HepG2 (cell line): ENCODE measurements at regions not wholly inside any gene's neighbourhood (a gene's known extent, or its start where the extent isn't known, plus 50 kb on each side); places are given as distances from the start of the nearest gene placed in this dataset.

ENCODE experiments used
- ATAC-seq: fragments of 200-7000 bp; cut with Tn5 transposase; 3 replicates; pipeline ENCODE4 v1.9.1; 2020; ENCODE audit warnings: mild to moderate bottlenecking, moderate library complexity
- BruUV-seq: library from RNA; stranded (reverse); fragments of 400-500 nt; replicated peaks from 2 replicates; lab custom pipeline; 2021; lab: Mats Ljungman, UMichigan
- CTCF ChIA-PET: fragments of 300-600 bp; formaldehyde crosslinking; extraction: SDS; loops from one replicate; lab custom pipeline; 2021; ENCODE audit warnings: low total read pairs, inconsistent platforms, low intra/inter-chr PET ratio; lab: Yijun Ruan, JAX
- POLR2A ChIA-PET: fragments of 350-600 bp; sonication (Branson Sonifier 250); formaldehyde crosslinking; loops from one replicate; lab custom pipeline; 2020; ENCODE audit warnings: antibody characterized with exemption, inconsistent platforms; lab: Yijun Ruan, JAX
- DNase-seq: peaks from one replicate; pipeline ENCODE4 v3.0.0-alpha.2; 2015; ENCODE audit warnings: low spot score
- FAIRE-seq: peaks from 3 replicates; lab custom pipeline; 2011; peaks lifted over from hg19 to GRCh38; lab: Jason Lieb, UNC
- H2AFZ ChIP-seq: one replicate; pipeline ENCODE4 v1.6.1; 2011; ENCODE audit warnings: low read length, inconsistent platforms
- H3K27ac ChIP-seq: fragments of 300-600 bp; 3 replicates; pipeline ENCODE4 v1.8.0; 2011; ENCODE audit warnings: mixed run types, mild to moderate bottlenecking, mixed read lengths, low read length, inconsistent platforms; ENCODE audit not compliant: insufficient read depth; ENCODE audit errors: extremely low read length
- H3K27me3 ChIP-seq, 2 experiments: fragments of 200-600 bp in 1 of 2; 2 replicates in 1 of 2; 3 replicates in 1 of 2; pipeline versions ENCODE4 v1.6.0 to v1.8.0; 2011; ENCODE audit warnings: low read length in 2 of 2, mild to moderate bottlenecking in 2 of 2, moderate library complexity in 2 of 2, inconsistent platforms in 1 of 2; ENCODE audit not compliant: insufficient read depth in 2 of 2, control insufficient read depth in 1 of 2
- H3K36me3 ChIP-seq, 2 experiments: fragments of 200-600 bp in 1 of 2; replicated peaks in 1 of 2; 2 replicates in 1 of 2; 3 replicates in 1 of 2; pipeline versions ENCODE4 v1.5.1 to v1.8.0; 2011; ENCODE audit warnings: low read length in 2 of 2, inconsistent platforms in 1 of 2; ENCODE audit not compliant: insufficient read depth in 2 of 2, control insufficient read depth in 1 of 2
- H3K4me1 ChIP-seq: 2 replicates; pipeline ENCODE4 v1.5.1; 2012; ENCODE audit warnings: low read length, inconsistent platforms; ENCODE audit not compliant: insufficient read depth
- H3K4me2 ChIP-seq: 2 replicates; pipeline ENCODE4 v1.6.0; 2011; ENCODE audit warnings: low read depth, low read length, inconsistent platforms
- H3K4me3 ChIP-seq, 3 experiments: fragments of 200-600 bp in 1 of 3; sonication (generic), shearing (Covaris generic) in 1 of 3; replicated peaks in 1 of 3; 2 replicates each; pipeline ENCODE4 v1.5.1; 2011 to 2016; ENCODE audit warnings: low read length in 3 of 3, inconsistent platforms in 2 of 3, low read depth in 2 of 3, mild to moderate bottlenecking in 2 of 3, control low read depth in 1 of 3, mixed read lengths in 1 of 3; ENCODE audit not compliant: insufficient read depth in 1 of 3
- H3K79me2 ChIP-seq: one replicate; pipeline ENCODE4 v1.6.1; 2011; ENCODE audit warnings: low read length, inconsistent platforms; ENCODE audit not compliant: insufficient read depth
- H3K9ac ChIP-seq: 2 replicates; pipeline ENCODE4 v1.6.0; 2011; ENCODE audit warnings: mild to moderate bottlenecking, low read depth, low read length, inconsistent platforms; ENCODE audit not compliant: insufficient read depth
- H3K9me3 ChIP-seq: 2 replicates; pipeline ENCODE4 v1.5.1; 2012; ENCODE audit warnings: mild to moderate bottlenecking, low read length
- H4K20me1 ChIP-seq: 2 replicates; pipeline ENCODE4 v1.6.0; 2011; ENCODE audit warnings: inconsistent platforms, mild to moderate bottlenecking, low read length, moderate library complexity; ENCODE audit not compliant: insufficient read depth
- EHMT2 ChIP-seq: fragments of 200-600 bp; sonication (generic); IDR thresholded peaks from 2 replicates; pipeline ENCODE4 v1.7.0; 2017; ENCODE audit warnings: antibody characterized with exemption, low read depth, low read length, borderline replicate concordance
- HOXA5 ChIP-seq: sonication (generic); formaldehyde crosslinking; IDR thresholded peaks from 2 replicates; pipeline ENCODE4 v1.4.0; 2020; ENCODE audit warnings: missing genetic modification reagents
- NFYB ChIP-seq: sonication (generic); formaldehyde crosslinking; IDR thresholded peaks from 2 replicates; pipeline ENCODE4 v1.4.0; 2020; ENCODE audit warnings: missing genetic modification reagents
- RAD51 ChIP-seq: fragments of 450-650 bp; IDR thresholded peaks from 2 replicates; pipeline ENCODE4 v1.6.1; 2016; ENCODE audit warnings: borderline replicate concordance
- RBAK ChIP-seq: sonication (generic); formaldehyde crosslinking; IDR thresholded peaks from 2 replicates; pipeline ENCODE4 v1.5.1; 2020; ENCODE audit warnings: mild to moderate bottlenecking, missing genetic modification reagents
- ZNF563 ChIP-seq: sonication (generic); formaldehyde crosslinking; IDR thresholded peaks from 2 replicates; pipeline ENCODE4 v1.8.0; 2022; ENCODE audit warnings: mild to moderate bottlenecking, moderate library complexity, missing genetic modification reagents
- ZNF605 ChIP-seq: sonication (generic); formaldehyde crosslinking; IDR thresholded peaks from 2 replicates; pipeline ENCODE4 v1.8.0; 2022; ENCODE audit warnings: mild to moderate bottlenecking, missing genetic modification reagents
- ZNF660 ChIP-seq: sonication (generic); formaldehyde crosslinking; IDR thresholded peaks from 2 replicates; pipeline ENCODE4 v1.5.1; 2020; ENCODE audit warnings: mild to moderate bottlenecking, low read depth, missing genetic modification reagents, borderline replicate concordance
- ZNF773 ChIP-seq: sonication (generic); formaldehyde crosslinking; IDR thresholded peaks from 2 replicates; pipeline ENCODE4 v1.4.0; 2020; ENCODE audit warnings: missing genetic modification reagents, borderline replicate concordance
- ZNF891 ChIP-seq: sonication (generic); formaldehyde crosslinking; IDR thresholded peaks from 2 replicates; pipeline ENCODE4 v1.5.0; 2020; ENCODE audit warnings: mild to moderate bottlenecking, missing genetic modification reagents
- ZSCAN21 ChIP-seq: sonication (generic); formaldehyde crosslinking; IDR thresholded peaks from 2 replicates; pipeline ENCODE4 v1.8.0; 2022; ENCODE audit warnings: mild to moderate bottlenecking, missing genetic modification reagents, moderate library complexity, borderline replicate concordance
- ZSCAN22 ChIP-seq: sonication (generic); formaldehyde crosslinking; IDR thresholded peaks from 2 replicates; pipeline ENCODE4 v1.4.0; 2020; ENCODE audit warnings: mild to moderate bottlenecking, missing genetic modification reagents
- WGBS: methylation state at CpG from one replicate; pipeline ENCODE4 v1.1.6; 2017; ENCODE audit warnings: low lambda C conversion rate; 5-methylcytosine and 5-hydroxymethylcytosine counted together
- in situ Hi-C: cut with HindIII; loops from 2 replicates; pipeline ENCODE4 v1.10.0; 2017; ENCODE audit warnings: low pct_unique_long_range_greater_than_20kb; ENCODE audit not compliant: extremely low pct_ligation_motif_present
- intact Hi-C: fragments of 100-400 bp; cut with micrococcal nuclease; formaldehyde crosslinking; loops from one replicate; pipeline ENCODE4 v1.10.0; 2022; ENCODE audit not compliant: unreplicated experiment
- TF ChIP-seq, protein P1 (sequence below): sonication (generic); formaldehyde crosslinking; IDR thresholded peaks from 2 replicates; pipeline ENCODE4 v1.4.0; 2020; ENCODE audit warnings: mild to moderate bottlenecking, low read depth, missing genetic modification reagents
- TF ChIP-seq, protein P2 (sequence below): sonication (generic); formaldehyde crosslinking; IDR thresholded peaks from 2 replicates; pipeline ENCODE4 v1.4.0; 2020; ENCODE audit warnings: mild to moderate bottlenecking, missing genetic modification reagents

DNA sequence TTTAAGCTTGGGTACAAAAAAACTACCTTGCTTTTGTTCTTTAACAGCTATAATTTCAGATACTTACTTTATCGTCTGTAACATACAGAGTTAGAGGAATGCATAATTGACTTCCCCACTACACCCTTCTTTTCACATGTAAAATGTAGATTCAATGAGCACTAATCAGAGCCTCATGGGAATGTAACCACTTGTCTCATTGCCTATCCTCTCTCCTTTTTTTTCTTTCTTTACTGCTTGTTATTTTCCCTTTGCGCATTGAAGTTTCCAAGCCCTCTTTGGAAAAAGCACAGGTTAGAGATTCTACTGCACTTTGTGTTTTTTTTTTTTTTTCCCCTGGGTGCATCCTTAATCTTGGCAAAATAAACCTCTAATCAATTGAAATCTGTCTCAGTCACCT, 965.1 kb upstream of the PABPC4L start (continued):
- TF ChIP-seq RBAK (CRISPR knock-in tag) (no peak), ZSCAN21 (CRISPR knock-in tag) (no peak), ZNF891 (CRISPR knock-in tag) (no peak), ZNF563 (CRISPR knock-in tag) (no peak), ZNF605 (CRISPR knock-in tag) (no peak), EHMT2 (no peak), NFYB (CRISPR knock-in tag) (no peak), RAD51 (no peak)
- TF ChIP-seq, protein P1, sequence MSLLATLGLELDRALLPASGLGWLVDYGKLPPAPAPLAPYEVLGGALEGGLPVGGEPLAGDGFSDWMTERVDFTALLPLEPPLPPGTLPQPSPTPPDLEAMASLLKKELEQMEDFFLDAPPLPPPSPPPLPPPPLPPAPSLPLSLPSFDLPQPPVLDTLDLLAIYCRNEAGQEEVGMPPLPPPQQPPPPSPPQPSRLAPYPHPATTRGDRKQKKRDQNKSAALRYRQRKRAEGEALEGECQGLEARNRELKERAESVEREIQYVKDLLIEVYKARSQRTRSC: no peak
- TF ChIP-seq, protein P2, sequence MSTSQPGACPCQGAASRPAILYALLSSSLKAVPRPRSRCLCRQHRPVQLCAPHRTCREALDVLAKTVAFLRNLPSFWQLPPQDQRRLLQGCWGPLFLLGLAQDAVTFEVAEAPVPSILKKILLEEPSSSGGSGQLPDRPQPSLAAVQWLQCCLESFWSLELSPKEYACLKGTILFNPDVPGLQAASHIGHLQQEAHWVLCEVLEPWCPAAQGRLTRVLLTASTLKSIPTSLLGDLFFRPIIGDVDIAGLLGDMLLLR: no peak

DNA sequence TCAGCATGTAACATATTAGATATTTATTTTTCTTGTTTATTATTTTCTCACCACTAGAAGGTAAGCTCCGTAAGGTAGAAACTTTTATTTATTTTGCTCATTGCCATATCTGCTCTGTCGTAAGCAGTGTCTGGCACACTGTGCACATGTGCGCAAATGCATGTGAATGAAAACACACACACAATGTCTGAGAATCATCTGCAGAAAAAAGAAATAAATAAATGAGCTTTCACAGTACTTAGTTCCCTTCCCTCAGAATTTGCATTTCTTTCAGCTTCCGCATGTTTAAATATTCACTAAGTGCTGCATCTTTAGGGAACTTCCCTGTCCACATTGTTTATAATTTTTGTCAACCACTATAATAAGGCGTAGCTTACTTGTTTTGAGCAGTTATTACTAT, 963.0 kb upstream of the PABPC4L start:
- TF ChIP-seq ZNF660 (no peak), ZNF773 (CRISPR knock-in tag) (no peak), HOXA5 (no peak), ZSCAN22 (CRISPR knock-in tag) (no peak)
- H3K4me3 ChIP-seq: no peak overlapping the region
- no peaks in the 10 kb centered on the region for H3K4me1 ChIP-seq
- FAIRE-seq (no peak), DNase-seq (no peak), ATAC-seq (no peak)
- BruUV-seq: no TSS peak
- no peaks in the 10 kb centered on the region for H3K79me2 ChIP-seq
- H3K27ac ChIP-seq: no peak overlapping the region
- no peaks in the 10 kb centered on the region for H3K9me3 ChIP-seq
- in situ Hi-C loops (no loop called here), intact Hi-C loops (no loop called here)
- no peak overlapping the region for H2AFZ ChIP-seq
- H3K4me2 ChIP-seq: no peak overlapping the region
- H4K20me1 ChIP-seq: no peaks in the 10 kb centered on the region
- CTCF ChIA-PET: no interaction called here
- POLR2A ChIA-PET: no interaction called here
- WGBS: 72% methylated on average over 5 of the region's 5 CpGs
- H3K27me3 ChIP-seq: no peaks in the 10 kb centered on the region
- no peak overlapping the region for H3K9ac ChIP-seq
- no peaks in the 10 kb centered on the region for H3K36me3 ChIP-seq
